Left lung (tissue), 4 donors: ENCODE measurements at regions not wholly inside any gene's neighbourhood (a gene's known extent, or its start where the extent isn't known, plus 50 kb on each side); places are given as distances from the start of the nearest gene placed in this dataset.

Experiments
- ATAC-seq: fragments of 200-7000 bp; cut with Tn5 transposase; one replicate; pipeline ENCODE4 v1.9.1; 2020; ENCODE audit warnings: moderate library complexity
- DNase-seq, 4 donors: peaks; one replicate each; pipeline ENCODE4 v3.0.0-alpha.2; 2013 to 2020
- H3K27ac ChIP-seq, 2 donors: fragments of 200-600 bp; sonication (generic) in 1 of 2; one replicate each; pipeline versions ENCODE4 v1.5.0 to v1.8.0; 2020 to 2021
- H3K27me3 ChIP-seq, 2 donors: fragments of 200-600 bp; sonication (generic) in 1 of 2; one replicate each; pipeline versions ENCODE4 v1.5.0 to v1.8.0; 2020 to 2021
- H3K36me3 ChIP-seq, 2 donors: fragments of 200-600 bp; sonication (generic) in 1 of 2; one replicate each; pipeline versions ENCODE4 v1.5.0 to v1.8.0; 2020 to 2021
- H3K4me1 ChIP-seq, 2 donors: fragments of 200-600 bp; one replicate each; pipeline ENCODE4 v1.8.0; 2021
- H3K4me3 ChIP-seq, 2 donors: fragments of 200-600 bp; sonication (generic) in 1 of 2; one replicate each; pipeline versions ENCODE4 v1.5.0 to v1.8.0; 2020 to 2021; ENCODE audit warnings: mild to moderate bottlenecking in 1 of 2
- H3K9me3 ChIP-seq, 2 donors: fragments of 200-600 bp; sonication (generic) in 1 of 2; one replicate each; pipeline versions ENCODE4 v1.5.0 to v1.8.0; 2020 to 2021
- CTCF ChIP-seq, 2 donors: fragments of 200-600 bp; sonication (generic) in 1 of 2; IDR thresholded peaks; one replicate each; pipeline versions ENCODE4 v1.5.0 to v1.8.0; 2021; ENCODE audit warnings: antibody characterized with exemption in 2 of 2
- intact Hi-C, 2 donors: fragments of 100-400 bp; cut with DNase I; formaldehyde crosslinking; loops; one replicate each; pipeline versions ENCODE4 v1.11.2 to v1.14.2; 2022
- donor health status: DM: no; HTN: yes; CAD: no.
- donor health status: DM: no; HTN: no; CAD: no.

GRCh38 chr3:147493666-147494065, 84.5 kb downstream of the ZIC1 start:
- H3K9me3 ChIP-seq: peaks cover 0 to 7% of the 10 kb centered on the region in 2 donors
- DNase-seq (no peak), ATAC-seq (no peak)
- no peaks in the 10 kb centered on the region for H3K36me3 ChIP-seq
- H3K4me1 ChIP-seq: no peaks in the 10 kb centered on the region
- no peaks in the 10 kb centered on the region for H3K27me3 ChIP-seq
- H3K4me3 ChIP-seq: no peak overlapping the region
- no peak overlapping the region for H3K27ac ChIP-seq
- intact Hi-C loops: no loop called here
- TF ChIP-seq CTCF (IDR thresholded peaks at IDR 0.05): no peak

DNA sequence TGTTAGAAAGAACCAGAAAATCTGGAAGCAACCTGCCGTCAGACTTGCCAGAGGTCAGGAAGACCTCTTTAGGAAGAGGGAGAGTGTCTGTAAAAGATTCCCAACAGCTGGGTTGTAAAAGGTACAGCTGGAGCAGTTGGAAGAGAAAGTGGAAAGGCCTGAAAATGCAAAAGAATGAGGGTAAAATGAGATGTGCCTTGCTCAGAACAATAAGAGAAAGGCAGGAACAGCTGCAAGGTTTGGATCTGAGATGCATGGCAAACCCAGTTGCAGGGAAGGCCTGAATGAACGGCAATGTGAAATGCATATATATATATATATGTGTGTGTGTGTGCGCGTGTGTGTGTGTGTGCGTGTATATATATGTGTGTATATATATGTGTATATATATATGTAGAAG, 88.1 kb downstream of the ZIC1 start:
- Histone ChIP-seq H3K9me3 (peaks cover 0 to 7% of the 10 kb centered on the region in 2 donors), H3K4me3 (no peak overlapping the region), H3K27me3 (no peaks in the 10 kb centered on the region), H3K27ac (no peak overlapping the region), H3K4me1 (no peaks in the 10 kb centered on the region), H3K36me3 (no peaks in the 10 kb centered on the region)
- ATAC-seq: no peak
- DNase-seq: no peak
- no peak for TF ChIP-seq CTCF (IDR thresholded peaks at IDR 0.05)
- intact Hi-C loops: no loop called here

GRCh38 chr3:147507638-147508286, 98.6 kb downstream of the ZIC1 start:
- TF ChIP-seq CTCF (IDR thresholded peaks at IDR 0.05): no peak

DNA sequence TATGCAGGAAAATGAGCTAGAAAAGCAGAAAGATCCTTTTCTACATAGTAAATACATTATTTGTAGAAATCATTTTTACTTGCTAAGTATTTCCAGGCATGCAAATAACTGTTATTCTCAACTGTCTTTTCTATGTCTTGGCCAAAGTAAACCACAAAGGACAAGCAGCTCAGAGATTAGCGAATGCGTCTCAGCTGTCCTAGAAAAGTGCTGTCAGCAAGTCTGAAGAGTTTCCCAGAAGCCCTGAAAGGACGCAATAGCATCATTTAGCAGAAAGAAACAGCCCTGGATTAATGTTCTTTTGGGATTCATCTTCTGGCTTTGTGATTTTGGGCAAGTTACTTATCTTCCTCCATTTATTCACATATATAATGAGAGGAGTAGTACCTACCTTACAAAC, 100.3 kb downstream of the ZIC1 start:
- no peak for TF ChIP-seq CTCF (IDR thresholded peaks at IDR 0.05)
- no peak for ATAC-seq
- DNase-seq: no peak
- Histone ChIP-seq H3K36me3 (no peaks in the 10 kb centered on the region), H3K27ac (no peak overlapping the region), H3K4me3 (no peak overlapping the region), H3K27me3 (no peaks in the 10 kb centered on the region), H3K4me1 (no peaks in the 10 kb centered on the region), H3K9me3 (no peaks in the 10 kb centered on the region)
- intact Hi-C loops: no loop called here

More at GRCh38 chr3:147507638-147508286, 98.6 kb downstream of the ZIC1 start:
- H3K27me3 ChIP-seq: no peaks in the 10 kb centered on the region
- no peaks in the 10 kb centered on the region for H3K36me3 ChIP-seq
- H3K27ac ChIP-seq: no peak overlapping the region
- intact Hi-C loops: no loop called here
- ATAC-seq (no peak), DNase-seq (no peak)
- H3K4me3 ChIP-seq: no peak overlapping the region
- H3K9me3 ChIP-seq: no peaks in the 10 kb centered on the region
- H3K4me1 ChIP-seq: no peaks in the 10 kb centered on the region

DNA sequence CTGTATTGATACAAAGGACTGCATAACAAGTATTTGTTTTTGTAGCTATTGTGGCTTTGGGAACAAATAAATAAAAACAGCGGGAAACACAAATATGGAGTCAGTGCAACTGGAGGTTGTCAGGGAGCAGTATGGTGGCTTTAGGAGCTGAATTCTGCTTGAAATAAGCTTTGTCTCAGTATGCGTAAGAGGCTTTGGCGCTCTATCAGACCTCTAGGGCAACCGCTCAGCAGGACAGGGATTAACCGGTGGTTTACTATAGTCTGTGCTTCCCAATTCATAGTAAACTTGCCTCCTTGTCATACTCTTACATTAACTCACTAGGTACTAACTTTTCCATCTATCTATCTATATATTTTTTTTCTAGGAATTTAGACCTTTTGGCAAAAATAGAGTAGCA, 104.6 kb downstream of the ZIC1 start:
- no peak for TF ChIP-seq CTCF (IDR thresholded peaks at IDR 0.05)
- DNase-seq (no peak), ATAC-seq (no peak)
- no peaks in the 10 kb centered on the region for H3K9me3 ChIP-seq
- H3K36me3 ChIP-seq: no peaks in the 10 kb centered on the region
- no peaks in the 10 kb centered on the region for H3K4me1 ChIP-seq
- intact Hi-C loops: no loop called here
- no peak overlapping the region for H3K27ac ChIP-seq
- H3K4me3 ChIP-seq: no peak overlapping the region
- H3K27me3 ChIP-seq: no peaks in the 10 kb centered on the region
